Esophagus muscularis mucosa (tissue), 3 donors: ENCODE measurements at regions not wholly inside any gene's neighbourhood (a gene's known extent, or its start where the extent isn't known, plus 50 kb on each side); places are given as distances from the start of the nearest gene placed in this dataset.

Experiments
- CTCF ChIP-seq, 3 experiments: fragments of 200-600 bp in 2 of 3; fragments of 450-650 bp in 1 of 3; sonication (generic) in 2 of 3; IDR thresholded peaks; one replicate each; pipeline ENCODE4 v1.5.1; 2017 to 2019; ENCODE audit warnings: antibody characterized with exemption in 3 of 3, mild to moderate bottlenecking in 2 of 3, moderate library complexity in 1 of 3
- POLR2A ChIP-seq: fragments of 450-650 bp; IDR thresholded peaks from one replicate; pipeline ENCODE4 v1.6.1; 2017; ENCODE audit warnings: antibody characterized with exemption, moderate library complexity, mild to moderate bottlenecking, low read depth
- POLR2AphosphoS5 ChIP-seq, 2 donors: sonication (generic); formaldehyde crosslinking; IDR thresholded peaks; one replicate each; pipeline ENCODE4 v1.6.1; 2017; ENCODE audit warnings: antibody characterized with exemption in 2 of 2

DNA sequence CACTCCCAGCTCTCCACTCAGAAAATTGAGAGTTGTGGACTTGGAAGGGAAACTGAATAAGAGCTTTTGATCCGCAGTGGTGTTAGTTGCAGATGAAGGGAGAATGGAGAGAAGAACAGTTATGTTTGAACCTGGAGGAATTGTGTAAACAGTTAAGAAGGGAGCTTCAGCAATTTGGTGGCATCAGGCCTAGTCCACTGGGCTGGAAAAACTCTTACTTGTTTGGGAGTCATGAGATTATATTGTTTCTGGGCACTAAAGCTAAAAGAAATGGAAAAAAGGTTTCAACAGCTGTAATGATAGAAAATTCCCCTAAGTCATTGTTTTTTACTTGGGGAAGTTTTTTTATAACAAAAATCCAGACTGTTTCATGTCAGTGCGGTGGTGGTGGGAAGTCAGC, 256.1 kb upstream of the C1orf87 start:
- no peak for TF ChIP-seq CTCF (IDR thresholded peaks at IDR 0.05)
- TF ChIP-seq POLR2AphosphoS5 (IDR thresholded peaks at IDR 0.05) = no peak
- no peak for TF ChIP-seq POLR2A
